ENCODE measurements at regions not wholly inside any gene's neighbourhood (a gene's known extent, or its start where the extent isn't known, plus 50 kb on each side); places are given as distances from the start of the nearest gene placed in this dataset.

DNA sequence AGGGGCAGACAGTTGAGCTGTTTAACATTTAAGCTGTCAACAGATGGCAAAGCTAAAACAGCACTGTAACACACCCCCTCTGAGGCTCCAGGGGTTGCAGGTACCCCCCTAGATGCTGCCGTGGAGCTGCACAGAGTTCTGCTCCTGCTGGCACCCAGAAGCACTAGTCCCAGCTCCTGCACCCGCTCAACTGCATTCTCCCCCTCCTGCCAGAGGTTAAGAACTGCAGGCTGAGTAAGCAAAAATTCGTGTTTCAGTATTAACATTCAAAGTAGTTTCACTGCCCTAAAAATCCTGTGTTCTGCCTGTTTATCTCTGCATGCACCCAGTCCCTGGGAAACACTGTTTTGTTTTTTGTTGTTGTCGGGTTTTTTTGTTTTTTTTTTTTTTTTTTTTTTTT is 790.8 kb upstream of the KCND2 start:
- Mint-ChIP-seq H3K9me3 (peaks cover 2% of the 10 kb centered on the region), H3K4me1 (no peaks in the 10 kb centered on the region), H3K27me3 (no peaks in the 10 kb centered on the region), H3K36me3 (ENCODE audit: low read depth) (no peaks in the 10 kb centered on the region), H3K27ac (no peak overlapping the region), H3K4me3 (no peak overlapping the region)
- ChIA-PET CTCF (no interaction called here), POLR2A (no interaction called here)
- TF ChIP-seq, protein P1, sequence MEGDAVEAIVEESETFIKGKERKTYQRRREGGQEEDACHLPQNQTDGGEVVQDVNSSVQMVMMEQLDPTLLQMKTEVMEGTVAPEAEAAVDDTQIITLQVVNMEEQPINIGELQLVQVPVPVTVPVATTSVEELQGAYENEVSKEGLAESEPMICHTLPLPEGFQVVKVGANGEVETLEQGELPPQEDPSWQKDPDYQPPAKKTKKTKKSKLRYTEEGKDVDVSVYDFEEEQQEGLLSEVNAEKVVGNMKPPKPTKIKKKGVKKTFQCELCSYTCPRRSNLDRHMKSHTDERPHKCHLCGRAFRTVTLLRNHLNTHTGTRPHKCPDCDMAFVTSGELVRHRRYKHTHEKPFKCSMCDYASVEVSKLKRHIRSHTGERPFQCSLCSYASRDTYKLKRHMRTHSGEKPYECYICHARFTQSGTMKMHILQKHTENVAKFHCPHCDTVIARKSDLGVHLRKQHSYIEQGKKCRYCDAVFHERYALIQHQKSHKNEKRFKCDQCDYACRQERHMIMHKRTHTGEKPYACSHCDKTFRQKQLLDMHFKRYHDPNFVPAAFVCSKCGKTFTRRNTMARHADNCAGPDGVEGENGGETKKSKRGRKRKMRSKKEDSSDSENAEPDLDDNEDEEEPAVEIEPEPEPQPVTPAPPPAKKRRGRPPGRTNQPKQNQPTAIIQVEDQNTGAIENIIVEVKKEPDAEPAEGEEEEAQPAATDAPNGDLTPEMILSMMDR (IDR thresholded peaks at IDR 0.05), result no peak
- ATAC-seq (ENCODE audit: low read depth) (no peak), DNase-seq (no peak)
- intact Hi-C loops (cut with micrococcal nuclease), result no loop called here

DNA sequence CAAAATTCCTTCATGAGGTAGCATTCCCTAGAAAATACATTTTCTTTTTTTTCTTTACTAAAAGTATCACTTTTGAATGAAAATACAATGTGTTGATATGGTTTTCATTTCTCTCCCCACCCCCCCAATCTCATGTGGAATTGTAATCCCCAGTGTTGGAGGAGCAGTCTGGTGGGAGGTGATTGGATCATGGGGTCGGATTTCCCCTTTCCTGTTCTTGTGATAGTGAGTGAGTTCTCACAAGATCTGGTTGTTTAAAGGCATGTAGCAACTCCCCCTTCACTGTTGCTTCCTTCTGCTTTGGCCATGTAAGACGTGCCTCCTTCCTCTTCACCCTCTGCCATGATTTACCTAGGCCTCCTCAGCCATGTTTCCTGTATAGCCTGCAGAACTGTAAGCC is 790.3 kb upstream of the KCND2 start:
- peaks cover 2% of the 10 kb centered on the region for H3K9me3 Mint-ChIP-seq
- H3K4me3 Mint-ChIP-seq, result no peak overlapping the region
- no peak overlapping the region for H3K27ac Mint-ChIP-seq
- H3K27me3 Mint-ChIP-seq, result no peaks in the 10 kb centered on the region
- DNase-seq (no peak), ATAC-seq (ENCODE audit: low read depth) (no peak)
- CTCF ChIA-PET, result no interaction called here
- TF ChIP-seq, protein P1 (IDR thresholded peaks at IDR 0.05), result no peak
- no peaks in the 10 kb centered on the region for H3K36me3 Mint-ChIP-seq (ENCODE audit: low read depth)
- no peaks in the 10 kb centered on the region for H3K4me1 Mint-ChIP-seq
- intact Hi-C loops (cut with micrococcal nuclease), result no loop called here
- POLR2A ChIA-PET, result no interaction called here

DNA sequence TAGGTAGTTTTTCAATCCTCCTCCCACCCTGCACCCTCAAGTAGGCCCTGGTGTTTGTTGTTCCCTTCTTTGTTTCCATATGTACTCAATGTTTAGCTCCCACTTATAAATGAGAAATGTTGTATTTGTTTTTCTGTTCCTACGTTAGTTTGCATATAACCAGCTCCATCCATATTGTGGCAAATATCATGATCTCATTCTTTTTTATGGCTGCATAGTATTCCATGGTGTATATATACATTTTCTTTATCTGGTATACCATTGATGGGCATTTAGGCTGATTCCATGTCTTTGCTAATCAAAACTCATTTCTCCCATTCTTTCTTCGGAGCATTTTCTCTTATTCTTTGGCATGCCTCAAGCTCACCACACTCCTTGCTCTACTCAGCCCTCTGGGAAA is 789.6 kb upstream of the KCND2 start:
- intact Hi-C loops (cut with micrococcal nuclease), result no loop called here
- TF ChIP-seq, protein P1 (IDR thresholded peaks at IDR 0.05), result no peak
- ChIA-PET CTCF (no interaction called here), POLR2A (no interaction called here)
- DNase-seq (no peak), ATAC-seq (ENCODE audit: low read depth) (no peak)
- Mint-ChIP-seq H3K9me3 (peaks cover 2% of the 10 kb centered on the region), H3K27ac (no peak overlapping the region), H3K36me3 (ENCODE audit: low read depth) (no peaks in the 10 kb centered on the region), H3K4me3 (no peak overlapping the region), H3K27me3 (no peaks in the 10 kb centered on the region), H3K4me1 (no peaks in the 10 kb centered on the region)

DNA sequence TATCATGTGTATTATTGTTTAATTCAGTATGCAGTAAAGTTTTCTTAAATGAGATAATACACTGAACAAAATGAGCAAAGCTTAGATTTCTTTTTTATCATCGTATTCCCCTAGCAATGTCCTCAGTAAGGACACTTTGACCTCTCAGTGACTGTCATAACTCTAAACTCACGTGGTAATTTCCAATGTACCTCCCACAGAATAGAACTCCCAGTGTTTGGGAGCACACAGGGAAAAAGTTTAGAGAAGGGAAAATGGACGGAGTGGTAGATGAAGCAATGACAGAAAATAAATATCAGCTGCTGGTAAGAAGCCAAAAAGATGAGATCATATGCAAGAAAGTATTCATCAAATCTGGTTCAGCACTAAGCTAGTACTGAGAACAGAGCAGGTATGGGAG is 758.6 kb upstream of the KCND2 start:
- ChIA-PET POLR2A (no interaction called here), CTCF (no interaction called here)
- ATAC-seq (ENCODE audit: low read depth) (no peak), DNase-seq (no peak)
- Mint-ChIP-seq H3K9me3 (peaks cover 15% of the 10 kb centered on the region), H3K4me1 (no peaks in the 10 kb centered on the region), H3K27me3 (no peaks in the 10 kb centered on the region), H3K36me3 (ENCODE audit: low read depth) (no peaks in the 10 kb centered on the region), H3K4me3 (no peak overlapping the region), H3K27ac (no peak overlapping the region)
- intact Hi-C loops (cut with micrococcal nuclease), result no loop called here
- TF ChIP-seq, protein P1 (IDR thresholded peaks at IDR 0.05), result no peak

- ChIA-PET CTCF (no interaction called here), POLR2A (no interaction called here)
- Mint-ChIP-seq H3K4me1 (no peaks in the 10 kb centered on the region), H3K36me3 (ENCODE audit: low read depth) (no peaks in the 10 kb centered on the region), H3K27me3 (no peaks in the 10 kb centered on the region), H3K9me3 (peaks cover 10% of the 10 kb centered on the region), H3K27ac (no peak overlapping the region), H3K4me3 (no peak overlapping the region)
- DNase-seq, result no peak
- TF ChIP-seq, protein P1 (IDR thresholded peaks at IDR 0.05), result no peak
- intact Hi-C loops (cut with micrococcal nuclease), result no loop called here
- no peak for ATAC-seq (ENCODE audit: low read depth)
Measured at GRCh38 chr7:119515214-119515613, 757.8 kb upstream of the KCND2 start.
